ENCODE measurements at regions not wholly inside any gene's neighbourhood (a gene's known extent, or its start where the extent isn't known, plus 50 kb on each side); places are given as distances from the start of the nearest gene placed in this dataset.

DNA sequence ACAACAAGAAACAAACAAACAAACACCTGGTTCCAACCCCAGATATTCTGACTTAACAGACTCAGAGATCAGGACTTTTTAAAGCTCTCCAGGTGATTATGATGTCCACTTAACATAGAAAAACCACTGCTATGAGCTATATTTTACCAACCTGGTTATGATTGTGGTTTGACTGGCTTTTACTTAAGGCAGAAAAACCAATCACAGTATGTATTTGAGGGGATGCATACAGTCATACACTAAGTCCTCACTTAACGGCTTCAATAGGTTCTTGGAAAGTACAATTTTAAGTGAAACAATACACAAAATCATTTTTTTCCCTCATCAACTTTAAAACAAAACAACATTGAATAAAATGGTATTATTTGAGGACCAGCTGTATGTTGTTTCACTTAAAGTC is 393.6 kb downstream of the ZEB2 start:
- TF ChIP-seq POLR2A (IDR thresholded peaks at IDR 0.05) (no peak), POLR2AphosphoS5 (IDR thresholded peaks at IDR 0.05) (no peak), EP300 (IDR thresholded peaks at IDR 0.05) (no peak)
- TF ChIP-seq, protein P1, sequence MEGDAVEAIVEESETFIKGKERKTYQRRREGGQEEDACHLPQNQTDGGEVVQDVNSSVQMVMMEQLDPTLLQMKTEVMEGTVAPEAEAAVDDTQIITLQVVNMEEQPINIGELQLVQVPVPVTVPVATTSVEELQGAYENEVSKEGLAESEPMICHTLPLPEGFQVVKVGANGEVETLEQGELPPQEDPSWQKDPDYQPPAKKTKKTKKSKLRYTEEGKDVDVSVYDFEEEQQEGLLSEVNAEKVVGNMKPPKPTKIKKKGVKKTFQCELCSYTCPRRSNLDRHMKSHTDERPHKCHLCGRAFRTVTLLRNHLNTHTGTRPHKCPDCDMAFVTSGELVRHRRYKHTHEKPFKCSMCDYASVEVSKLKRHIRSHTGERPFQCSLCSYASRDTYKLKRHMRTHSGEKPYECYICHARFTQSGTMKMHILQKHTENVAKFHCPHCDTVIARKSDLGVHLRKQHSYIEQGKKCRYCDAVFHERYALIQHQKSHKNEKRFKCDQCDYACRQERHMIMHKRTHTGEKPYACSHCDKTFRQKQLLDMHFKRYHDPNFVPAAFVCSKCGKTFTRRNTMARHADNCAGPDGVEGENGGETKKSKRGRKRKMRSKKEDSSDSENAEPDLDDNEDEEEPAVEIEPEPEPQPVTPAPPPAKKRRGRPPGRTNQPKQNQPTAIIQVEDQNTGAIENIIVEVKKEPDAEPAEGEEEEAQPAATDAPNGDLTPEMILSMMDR (IDR thresholded peaks at IDR 0.05), result no peak
